ENCODE measurements at regions not wholly inside any gene's neighbourhood (a gene's known extent, or its start where the extent isn't known, plus 50 kb on each side); places are given as distances from the start of the nearest gene placed in this dataset.

DNA sequence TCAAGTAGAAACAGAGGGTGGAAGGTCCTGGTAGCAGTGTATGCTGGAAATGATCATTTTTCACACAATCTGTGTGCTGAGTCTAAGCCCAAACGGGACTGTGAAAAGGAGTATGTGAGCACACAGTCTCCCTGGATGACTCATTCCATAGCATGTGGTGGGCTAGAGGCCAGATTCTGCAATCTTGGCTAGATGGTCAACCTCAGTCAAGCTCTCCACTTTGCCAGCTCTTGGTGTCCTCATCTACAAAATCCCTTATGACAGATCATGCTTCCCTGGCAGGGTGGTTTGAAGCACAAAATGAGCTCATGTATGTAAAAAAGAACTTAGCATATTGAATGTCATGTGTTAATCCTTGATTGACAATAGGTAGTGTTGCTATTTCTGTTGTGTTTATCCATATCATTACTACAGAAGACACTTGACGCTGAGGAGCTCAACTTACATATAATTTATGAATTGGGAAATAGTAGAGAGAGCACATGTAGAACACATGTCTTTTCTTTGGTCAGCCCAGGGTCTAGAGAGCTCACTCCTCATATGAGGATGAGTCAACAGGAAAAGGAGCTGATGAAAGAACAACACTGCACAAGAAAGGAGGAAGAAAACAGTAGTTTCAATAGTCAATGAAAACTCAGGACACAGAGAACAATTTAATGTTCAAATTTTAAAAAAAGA is 517.5 kb downstream of the BCL11B start:
- DNase-seq: no peak

DNA sequence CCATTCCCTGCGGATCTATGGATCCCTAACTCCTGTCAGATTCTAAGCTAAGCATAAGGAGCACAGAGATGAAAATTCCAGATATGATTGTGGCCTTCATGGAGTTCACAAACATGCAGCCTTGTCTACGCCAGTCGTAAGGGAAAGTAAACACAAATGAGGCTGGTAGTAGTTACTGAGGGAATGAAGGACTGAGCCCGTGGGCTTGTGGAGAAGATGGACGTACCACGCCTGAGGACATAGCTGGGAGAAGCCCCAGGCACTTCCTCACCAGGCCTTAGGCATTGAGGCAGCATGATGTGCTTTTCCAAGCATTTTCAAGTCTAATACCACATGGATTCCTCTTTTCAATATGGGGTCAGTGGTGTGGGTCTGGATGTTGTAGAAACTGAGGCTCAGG is 515.2 kb downstream of the BCL11B start:
- DNase-seq: no peak

DNA sequence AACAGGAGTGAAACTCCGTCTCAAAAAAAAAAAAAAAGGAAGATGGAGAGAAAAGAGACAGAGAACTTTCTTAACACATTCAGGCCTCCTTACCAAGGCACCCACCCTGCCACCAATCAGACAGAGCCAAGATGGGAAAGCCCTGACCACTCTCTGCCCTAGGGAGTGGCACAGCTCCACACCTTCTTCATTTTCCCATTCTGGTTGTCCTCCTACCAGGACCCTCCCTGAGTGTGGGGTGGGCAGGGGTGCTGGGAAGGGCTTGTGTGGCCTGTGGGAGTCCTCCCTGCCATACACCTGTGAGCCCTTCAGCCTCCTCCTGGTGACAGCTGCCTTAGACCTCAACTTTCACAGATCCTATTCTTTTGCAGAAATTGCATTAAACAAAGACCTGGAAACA is 513.6 kb downstream of the BCL11B start:
- DNase-seq: no peak

DNA sequence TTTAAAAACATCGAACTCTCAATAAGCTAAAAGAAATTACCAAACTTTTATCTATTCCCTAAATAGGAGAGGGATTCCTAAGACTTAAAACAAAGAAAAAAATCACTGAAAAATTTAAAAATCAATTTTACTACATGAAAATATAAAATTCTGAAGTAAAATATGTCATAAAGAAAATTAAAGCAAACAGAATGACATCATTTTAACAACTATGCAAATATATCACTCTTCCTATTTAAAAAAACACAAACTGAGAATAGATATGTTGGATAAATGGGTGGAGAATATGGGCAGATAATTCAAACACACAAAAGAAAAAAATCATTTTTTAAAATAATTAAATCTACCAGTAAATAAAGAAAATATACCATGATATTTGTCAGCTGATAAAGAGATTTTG is 510.0 kb downstream of the BCL11B start:
- no peak for DNase-seq

DNA sequence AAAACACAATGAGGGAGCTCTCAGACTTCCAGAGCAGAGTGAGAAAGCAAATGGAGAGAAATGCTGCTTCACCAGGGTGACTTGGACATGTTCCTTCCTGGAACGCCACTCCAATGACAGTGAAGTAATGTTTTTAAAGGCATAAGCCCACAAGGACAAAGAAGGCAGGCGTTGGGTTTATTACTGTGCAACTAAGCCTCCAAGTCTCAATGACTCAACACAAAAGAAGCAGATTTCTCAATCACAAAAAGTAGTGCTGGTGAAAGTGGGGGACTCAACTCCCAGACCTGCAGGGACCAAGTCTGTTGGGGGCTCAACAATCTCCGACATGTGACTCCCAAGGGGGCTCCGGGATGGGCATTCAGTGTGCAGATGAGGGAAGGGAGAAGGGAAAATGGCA is 505.2 kb downstream of the BCL11B start:
- no peak for DNase-seq

DNA sequence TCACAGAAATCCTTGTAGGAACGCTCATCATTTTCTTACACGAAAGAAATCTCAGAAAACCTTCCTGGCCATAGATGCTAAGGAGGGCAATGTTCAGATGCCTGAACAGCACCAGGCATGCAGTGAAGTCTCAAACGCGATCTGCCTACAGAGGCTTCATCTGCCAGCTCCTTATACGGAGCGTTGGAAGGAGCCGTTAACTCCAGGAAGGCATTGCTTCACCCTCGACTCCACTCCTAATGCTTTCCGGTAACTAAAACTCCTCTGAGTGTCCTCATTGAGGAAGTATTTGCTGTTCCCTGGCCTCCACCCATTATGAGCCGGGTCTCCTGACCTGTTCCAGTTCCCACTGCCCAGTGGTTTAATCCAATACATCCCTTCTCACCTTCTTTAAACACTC is 502.7 kb downstream of the BCL11B start:
- no peak for DNase-seq

DNA sequence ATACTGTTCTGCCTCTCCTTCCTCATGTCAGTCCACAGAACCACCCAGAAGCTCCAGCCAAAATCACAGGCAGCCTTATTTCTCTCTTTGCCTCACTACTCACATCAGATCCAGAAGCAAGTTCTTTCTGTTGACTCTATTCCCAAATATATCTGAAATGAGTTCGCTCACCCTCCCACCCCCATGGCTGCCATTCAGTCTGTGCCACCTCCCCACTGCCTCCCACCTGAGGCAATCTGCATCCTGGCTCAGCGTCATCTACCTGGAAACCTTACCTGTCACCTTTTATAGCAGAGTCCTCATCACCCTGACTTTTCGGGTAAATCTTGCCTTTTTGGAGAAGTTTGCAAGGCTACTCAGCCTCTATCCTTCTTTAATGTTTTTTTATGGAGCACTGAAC is 501.8 kb downstream of the BCL11B start:
- DNase-seq: no peak

DNA sequence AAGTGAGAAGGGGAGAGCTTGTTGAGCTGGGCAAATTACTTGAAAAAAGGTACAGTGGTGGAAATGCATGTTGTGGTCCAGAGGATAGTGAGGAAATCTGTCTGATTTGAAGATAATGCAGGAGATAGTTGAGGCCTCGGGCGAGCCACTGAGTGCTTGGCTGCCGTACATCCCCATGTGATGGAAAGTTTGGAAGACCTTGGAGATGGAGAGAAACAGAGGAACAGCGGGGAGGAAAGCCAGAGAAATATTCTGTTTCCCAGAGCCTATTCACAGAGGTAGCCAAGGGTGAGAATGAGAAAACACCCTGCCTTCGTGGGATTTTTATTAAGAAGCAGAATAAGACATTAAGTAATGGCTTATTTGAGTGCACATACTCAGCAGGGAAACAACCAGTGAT is 498.2 kb downstream of the BCL11B start:
- DNase-seq: no peak

DNA sequence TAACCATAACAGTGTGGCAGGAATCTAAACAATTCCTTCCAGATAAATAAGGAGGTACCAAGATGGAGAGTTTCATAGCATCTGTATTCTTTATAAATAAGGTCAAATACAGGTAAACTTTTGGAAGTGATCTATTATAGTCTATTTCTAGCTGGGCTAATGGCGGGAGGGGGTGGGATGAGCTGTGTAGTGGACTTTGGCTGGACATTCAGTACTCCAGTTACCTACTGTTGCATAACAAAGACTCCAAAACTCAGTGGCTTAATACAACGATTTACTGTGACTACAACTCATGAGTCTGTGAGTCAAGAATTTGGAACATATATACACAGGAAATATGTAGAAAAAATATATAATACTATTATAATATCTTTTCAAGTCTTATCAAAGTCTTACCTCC is 496.1 kb downstream of the BCL11B start:
- DNase-seq: no peak

DNA sequence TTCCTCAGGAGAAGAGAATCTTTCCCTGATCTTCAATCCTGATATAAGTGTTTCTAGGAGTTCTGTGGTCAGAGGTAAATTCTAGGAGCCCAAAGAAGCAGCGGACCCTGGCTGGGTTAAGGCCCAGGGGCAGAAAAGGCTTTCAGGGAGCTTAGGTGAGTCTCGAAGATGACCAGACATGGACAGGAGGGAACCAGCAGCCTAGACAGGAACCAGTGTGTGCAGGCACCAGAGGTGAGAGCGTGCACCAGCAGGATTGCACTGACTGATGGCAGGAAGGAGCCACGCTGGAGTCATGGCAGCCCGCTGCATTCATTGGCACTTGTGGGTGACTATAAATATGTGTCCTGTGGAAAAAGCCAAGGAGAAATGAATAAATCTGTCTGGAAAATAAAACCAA is 489.9 kb downstream of the BCL11B start:
- DNase-seq: no peak

DNA sequence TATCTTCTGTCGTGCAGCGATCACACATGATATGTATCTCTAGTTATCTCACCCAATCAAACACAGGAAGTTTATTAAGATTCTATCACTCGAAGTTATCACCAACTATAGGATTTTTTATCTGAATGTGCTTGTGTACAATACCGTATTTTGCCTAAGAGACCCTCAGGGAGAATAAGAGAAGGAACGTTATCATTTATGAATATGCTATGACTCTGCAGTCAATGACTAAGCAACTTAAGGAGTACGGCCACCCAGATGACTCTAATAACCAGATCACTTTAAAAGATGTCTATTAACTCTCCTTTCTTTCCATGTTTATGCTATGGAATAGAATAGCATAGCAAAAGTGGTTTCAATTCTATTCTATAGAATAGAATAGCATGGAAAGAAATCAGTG is 486.4 kb downstream of the BCL11B start:
- DNase-seq: no peak

DNA sequence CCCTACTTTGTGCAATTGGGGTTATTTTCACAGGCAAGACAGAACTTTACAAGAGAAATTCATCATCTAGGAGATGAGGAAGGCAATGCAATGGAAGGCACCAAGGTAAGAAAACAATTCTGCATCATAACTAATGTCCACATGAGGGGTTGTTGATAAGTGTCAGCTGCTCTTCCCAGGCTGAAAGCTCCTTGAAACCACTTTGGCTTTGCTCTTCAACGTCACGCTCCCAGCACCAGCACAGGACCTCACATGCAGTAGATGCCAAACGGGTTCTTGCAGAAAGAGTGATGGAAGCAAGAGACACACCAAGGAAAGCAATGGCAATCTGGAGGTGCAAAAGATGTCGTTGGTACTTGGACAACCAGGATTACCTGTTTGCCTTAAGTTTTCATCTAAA is 485.5 kb downstream of the BCL11B start:
- DNase-seq: no peak

DNA sequence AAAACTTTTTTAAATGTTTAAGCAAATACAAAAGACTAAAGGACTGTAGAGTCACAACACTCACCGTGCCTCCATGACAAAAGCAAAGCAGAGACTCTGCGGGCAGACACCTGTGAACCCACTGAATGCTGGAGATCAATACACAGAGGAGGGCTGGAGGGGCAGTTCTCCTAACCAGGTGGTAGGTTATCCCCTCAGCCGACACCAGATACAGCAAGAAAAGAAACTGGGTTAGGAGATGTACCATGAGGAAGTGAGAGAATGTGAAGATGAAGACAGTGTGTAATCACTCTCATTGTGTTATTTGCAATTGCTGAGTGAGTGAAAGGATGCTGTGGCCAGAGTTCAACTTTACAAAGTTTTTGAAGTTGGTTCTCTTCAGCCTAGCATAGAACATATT is 480.3 kb downstream of the BCL11B start:
- DNase-seq: no peak

DNA sequence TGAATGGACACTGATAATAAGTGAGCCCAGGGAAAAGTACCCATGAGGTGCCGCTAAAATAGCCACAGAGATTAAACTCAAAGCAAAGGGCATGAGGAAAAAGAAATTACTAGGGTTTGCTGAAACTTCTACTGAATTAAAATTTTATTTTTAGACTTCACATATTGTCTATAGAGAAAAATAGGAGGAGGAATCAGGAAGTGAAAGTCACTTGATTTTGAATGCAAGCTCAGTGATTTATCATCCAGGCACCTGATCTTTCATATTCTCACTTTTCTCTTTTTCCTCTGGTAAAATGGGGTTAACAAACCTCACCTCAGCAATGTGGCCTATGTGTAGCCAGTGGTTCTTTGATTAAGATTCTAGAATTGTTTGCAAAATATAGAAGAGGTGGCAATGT is 479.8 kb downstream of the BCL11B start:
- no peak for DNase-seq

DNA sequence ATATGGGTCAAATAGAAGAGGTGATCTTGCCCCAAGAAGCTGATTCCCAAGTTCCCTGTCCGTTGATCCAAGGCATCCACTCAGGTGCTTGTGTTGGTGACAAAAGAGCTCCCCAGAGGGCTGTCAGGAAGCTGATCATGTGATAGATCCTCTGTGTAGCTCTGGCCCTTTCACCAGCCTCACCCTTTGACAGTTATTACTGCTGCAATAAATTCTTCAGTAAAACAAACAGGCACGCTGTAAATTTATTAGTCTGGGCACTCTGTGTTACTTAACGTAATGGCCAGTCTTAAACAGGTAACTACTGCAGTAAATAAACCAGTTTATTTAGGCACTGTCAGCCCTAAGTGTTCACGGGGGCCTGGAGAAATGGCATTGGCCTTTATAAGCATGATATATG is 473.9 kb downstream of the BCL11B start:
- peak; percentile 57 for DNase-seq

DNA sequence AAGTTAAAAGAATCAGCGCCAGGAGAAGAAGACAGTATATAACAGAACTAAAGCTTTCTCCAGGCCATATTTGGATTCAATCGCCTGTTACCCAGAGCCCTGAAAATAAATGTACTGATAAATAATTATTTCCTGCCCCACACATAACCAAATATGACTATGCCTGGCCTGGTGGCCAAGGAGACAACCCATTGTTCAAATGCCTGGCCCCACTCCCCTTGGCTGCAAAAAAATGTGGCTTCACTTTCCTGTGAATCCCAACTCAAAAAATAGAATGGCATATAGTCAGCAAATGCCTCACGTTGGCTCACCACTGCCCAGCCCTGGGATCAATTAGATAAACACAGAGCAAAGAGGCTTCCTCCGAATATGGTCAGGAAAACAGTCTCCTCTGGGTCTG is 472.1 kb downstream of the BCL11B start:
- no peak for DNase-seq

DNA sequence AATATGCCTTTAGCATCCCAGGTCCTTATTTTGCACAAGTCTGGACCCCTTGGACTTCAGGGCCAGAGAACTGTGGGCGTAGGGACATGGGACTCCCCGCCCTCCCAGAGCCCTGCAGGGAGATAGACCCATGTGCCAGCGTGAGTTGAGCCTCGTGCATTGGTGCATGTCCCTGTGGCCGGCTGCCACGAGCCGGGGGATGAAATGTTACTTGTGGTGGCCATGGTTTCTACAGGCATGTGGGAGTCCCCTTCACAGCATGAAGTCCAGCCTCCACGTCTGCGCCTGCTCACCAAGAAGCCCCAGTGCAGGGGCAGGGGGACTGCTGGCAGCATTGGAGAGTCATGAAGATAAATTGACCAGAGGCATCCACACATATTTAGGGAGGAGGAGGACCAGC is 470.0 kb downstream of the BCL11B start:
- no peak for DNase-seq

DNA sequence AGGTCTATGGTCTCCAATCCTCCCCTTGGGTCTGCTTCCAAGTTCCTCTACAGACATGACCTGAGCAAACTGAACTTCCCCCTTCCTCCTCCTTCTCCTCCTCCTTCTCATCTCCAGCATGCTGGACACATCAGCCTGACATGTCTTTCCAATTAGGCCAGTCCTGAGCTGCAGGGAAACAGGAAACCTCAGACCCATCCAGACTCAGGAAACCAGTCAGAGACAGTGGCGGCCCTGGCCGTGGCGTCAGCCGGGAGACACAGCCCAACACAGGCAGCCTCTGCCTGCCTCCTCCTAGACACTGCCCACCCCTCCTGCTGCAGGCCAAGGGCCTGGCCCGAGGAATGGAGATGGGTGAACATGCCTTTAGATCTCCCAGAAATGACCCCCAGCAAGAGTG is 468.8 kb downstream of the BCL11B start:
- DNase-seq: no peak

DNA sequence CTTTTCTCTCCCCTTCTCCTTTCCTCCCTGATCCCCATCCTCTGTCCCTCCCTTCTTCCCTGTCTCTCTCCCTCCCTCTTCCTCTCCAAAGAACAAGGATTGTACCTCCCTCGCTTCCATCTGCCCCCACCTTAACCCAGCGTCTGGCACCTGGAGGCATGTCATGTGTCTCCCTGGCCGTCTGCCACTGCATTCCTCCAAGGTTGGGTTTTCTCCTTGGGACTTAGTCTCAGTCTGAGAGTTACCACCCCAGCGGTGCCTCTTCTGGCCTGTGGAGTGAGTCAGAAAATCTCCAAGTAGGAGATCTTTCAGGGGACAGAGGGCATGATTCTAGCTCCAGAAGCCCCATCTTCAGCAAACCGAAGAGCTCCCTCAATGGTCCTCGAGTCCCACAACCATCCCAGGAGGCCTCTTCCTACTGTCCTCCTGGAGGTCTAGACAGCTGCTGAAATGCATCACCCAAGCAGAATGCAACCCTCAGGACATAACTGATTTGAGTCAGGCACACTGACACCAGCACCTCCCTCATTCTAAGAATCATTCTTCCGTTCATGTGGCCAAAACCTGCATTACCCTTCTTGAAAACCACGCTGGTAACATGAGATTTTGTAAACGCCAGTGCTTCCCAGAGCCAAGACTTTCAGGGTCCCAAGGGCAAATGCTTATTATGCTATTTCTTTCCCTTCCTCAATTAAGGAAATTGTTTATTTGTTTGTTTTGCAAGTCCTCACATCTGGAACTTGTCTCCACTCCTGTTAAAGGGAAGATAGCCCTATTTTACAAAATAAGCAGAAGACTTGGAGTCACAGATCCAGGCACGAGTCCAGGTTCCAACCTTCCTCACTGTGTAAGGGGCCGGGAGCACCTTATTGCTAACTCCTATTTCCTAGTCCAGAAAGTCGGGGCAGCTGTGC is 463.2 kb downstream of the BCL11B start:
- peak; percentile 10 for DNase-seq

DNA sequence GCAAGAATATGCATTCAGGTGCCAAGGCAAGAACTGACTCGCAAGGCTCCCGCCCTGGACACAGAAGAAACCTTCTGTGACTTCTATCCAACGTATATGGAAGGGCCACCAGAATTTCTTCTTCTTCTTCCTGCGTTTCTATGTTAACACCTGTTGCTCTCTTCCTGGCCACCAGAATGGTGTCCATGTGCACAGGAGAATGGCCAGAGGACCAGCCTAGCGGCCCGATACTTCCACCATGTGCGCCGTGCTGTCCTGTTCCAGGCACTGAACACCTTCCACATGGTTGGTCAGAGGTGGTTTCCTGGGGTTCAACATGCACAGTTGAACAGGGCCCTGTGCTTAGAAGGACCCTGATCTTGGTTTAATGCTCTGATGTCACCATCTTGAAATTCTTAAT is 455.8 kb downstream of the BCL11B start:
- DNase-seq: no peak

DNA sequence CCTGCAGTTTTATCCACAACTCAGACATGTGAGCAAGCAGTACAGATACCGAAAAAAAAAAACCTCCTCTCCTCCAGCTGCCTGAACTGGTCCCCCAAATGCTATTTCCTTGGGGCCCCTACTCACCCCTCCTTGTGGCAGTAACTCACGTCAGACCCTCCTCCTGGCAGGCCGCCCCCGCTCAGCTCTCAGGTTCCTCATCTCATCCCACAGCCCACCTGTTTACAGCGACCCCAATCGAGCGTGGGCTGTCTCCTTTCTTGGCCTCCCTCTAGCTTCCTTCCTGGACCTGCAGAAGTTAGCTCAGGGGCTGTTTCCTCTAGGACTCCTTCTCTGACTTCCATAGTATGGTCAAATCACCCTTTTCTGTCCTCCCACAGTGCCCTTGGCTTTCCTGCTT is 455.3 kb downstream of the BCL11B start:
- DNase-seq: no peak

DNA sequence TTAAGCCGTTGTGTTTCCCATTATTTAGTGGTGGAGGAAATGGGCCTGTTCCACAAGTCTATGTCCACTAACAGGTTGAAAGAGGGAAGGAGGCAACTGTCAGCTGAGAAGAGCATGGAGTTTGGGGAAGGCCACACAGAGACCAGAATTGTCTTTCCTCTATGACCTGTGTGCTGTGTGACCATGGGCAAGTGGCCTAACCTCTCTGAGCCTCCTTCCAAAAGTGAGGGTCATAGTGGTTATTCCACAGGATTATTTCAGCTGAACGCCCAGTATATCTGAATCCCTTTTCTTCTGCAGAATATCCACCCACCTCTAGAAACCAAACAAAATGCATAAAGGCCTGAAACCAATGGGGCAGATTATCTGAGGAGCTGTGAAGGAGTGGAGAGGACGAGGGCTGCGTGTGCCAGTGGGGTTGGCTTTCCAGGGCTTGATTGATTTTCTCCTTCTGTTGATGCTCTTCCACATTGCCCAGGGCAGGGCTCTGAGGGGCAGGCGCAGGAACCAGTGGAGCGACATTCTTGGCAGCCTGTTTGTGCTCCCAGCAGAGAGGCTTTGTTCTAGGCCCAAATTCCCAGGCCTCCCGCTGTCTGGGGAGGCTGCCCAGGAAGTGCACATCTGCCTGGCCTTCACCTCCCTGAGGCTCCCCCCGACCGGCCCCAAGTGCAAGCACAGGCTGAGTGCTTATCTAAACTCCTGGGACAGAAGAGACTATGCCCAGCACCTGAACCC is 452.7 kb downstream of the BCL11B start:
- no peak for DNase-seq

DNA sequence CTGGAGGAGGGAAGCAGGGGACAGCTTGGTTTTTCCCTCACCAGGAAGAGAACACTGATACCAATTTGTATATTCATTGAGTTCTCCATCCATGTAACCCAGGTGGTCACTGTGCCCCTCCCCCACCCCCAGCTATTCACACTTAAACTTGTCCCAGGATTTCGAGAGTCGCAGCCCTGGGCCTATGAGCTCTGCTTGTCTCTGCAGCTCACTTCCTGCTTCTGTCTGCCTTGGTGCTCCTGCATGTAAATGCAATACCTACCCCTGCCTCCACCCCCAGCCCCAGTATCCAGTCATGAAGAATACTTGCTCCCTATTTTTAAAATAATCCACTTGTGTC is 452.2 kb downstream of the BCL11B start:
- no peak for DNase-seq

DNA sequence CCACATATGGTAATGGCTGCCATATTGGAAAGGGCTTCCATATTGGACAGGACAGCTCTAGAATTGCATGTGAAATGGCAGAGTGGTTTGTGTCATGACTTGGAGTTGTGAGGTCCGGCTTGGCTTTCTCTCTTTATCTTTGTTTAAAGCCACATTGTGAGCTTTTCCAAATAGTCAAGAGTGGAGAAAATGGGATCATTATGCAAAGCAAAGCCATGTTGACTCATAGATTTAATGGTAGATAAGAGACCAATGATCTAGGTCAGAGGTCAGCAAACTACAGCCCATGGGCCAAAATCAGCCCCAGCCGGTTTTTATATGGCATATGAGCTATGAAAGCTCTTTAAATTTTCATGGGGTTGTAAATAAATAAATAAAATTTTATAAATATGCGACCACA is 449.1 kb downstream of the BCL11B start:
- no peak for DNase-seq

All from NCI-H1105 treated with DMSO at 0.1 percent for 48 hours (cell line).